ENCODE measurements at regions not wholly inside any gene's neighbourhood (a gene's known extent, or its start where the extent isn't known, plus 50 kb on each side); places are given as distances from the start of the nearest gene placed in this dataset.

DNA sequence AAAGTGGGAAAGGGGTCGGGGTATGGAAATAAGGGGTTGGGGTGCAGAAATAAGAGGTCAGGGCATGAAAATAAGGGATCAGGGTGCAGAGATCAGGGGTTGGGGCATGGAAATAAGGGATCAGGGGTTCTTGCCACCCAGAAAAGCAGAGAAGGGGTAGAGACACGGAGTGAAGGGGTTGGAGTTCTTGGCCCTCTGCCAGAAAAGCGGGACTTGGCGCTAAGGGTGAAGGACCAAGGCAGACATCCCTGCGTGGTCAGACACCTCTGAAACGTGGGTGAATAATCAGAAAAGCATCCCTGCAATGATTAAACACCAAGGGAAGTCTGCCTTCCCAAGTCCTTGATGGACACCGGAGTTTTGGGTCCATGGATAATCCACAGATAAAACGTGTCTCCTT, 1521.6 kb upstream of the SLC39A10 start:
- DNase-seq (ENCODE audit: low spot score in 2 of 2) = no peak
- peaks cover 7 to 13% of the 10 kb centered on the region in 2 donors for H3K9me3 Mint-ChIP-seq
- no peak for ATAC-seq
- H3K27ac Mint-ChIP-seq = no peak overlapping the region
- H3K36me3 Mint-ChIP-seq = peaks cover 0 to 8% of the 10 kb centered on the region in 2 donors

DNA sequence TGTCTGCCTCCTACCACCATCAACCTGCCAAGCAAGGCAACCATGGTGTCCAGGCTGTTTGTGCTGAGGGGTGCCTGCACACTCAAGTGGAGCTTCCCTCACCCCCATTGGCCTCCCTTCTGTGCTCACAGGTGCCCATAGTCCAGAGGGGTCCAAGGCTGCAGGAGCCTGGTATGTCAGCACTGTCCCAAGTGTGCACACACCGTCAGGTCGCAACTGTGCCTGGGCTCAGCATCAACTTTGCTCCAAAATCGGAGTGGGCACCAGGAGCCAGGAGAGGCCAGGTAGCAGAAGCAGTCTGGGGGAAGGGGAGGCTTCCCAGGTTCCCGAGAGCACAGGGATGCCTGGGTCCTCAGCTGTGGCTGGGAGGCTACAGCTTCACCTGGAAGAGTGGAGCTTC, 1528.2 kb upstream of the SLC39A10 start:
- Mint-ChIP-seq H3K27ac (no peak overlapping the region), H3K9me3 (peaks cover 3 to 5% of the 10 kb centered on the region in 2 donors), H3K36me3 (no peaks in the 10 kb centered on the region)
- ATAC-seq (no peak), DNase-seq (ENCODE audit: low spot score in 2 of 2) (no peak)

DNA sequence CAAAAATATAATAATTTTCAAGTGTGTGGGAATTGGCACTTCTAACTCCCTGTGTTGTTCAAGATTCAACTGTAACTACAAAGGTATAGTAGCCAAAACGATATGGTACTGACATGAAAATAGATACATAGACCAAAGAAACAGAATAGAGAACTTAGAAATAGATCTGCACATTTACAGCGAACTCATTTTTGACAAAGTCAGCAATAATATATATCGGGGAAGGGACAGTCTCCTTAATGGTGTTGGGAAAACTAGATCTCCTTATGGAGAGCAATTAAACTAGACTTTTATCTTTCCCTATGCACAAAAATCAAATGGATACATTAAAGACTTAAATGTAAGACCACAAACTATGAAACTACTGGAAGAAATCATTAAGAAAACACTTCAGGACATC, 1530.6 kb upstream of the SLC39A10 start:
- H3K9me3 Mint-ChIP-seq = peaks cover 3 to 5% of the 10 kb centered on the region in 2 donors
- no peak for DNase-seq (ENCODE audit: low spot score in 2 of 2)
- no peaks in the 10 kb centered on the region for H3K36me3 Mint-ChIP-seq
- H3K27ac Mint-ChIP-seq = no peak overlapping the region
- no peak for ATAC-seq

DNA sequence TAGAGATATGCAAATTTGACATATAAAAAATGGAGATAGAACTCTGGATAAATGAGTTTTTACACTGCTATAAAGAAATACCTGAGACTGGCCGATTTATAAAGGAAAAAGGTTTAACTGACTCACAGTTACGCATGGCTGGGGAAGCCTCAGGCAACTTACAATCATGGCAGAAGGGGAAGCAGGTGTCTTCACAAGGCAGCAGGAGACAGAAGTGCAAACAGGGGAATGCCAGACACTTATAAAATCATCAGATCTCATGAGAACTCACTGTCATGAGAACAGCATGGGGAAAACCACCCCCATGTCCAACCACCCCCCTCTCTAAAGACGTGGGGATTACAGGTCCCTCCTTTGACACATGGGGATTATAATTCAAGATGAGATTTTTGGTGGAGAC, 1540.2 kb upstream of the SLC39A10 start:
- Mint-ChIP-seq H3K36me3 (no peaks in the 10 kb centered on the region), H3K9me3 (peaks cover 0 to 5% of the 10 kb centered on the region in 2 donors), H3K27ac (no peak overlapping the region)
- DNase-seq (ENCODE audit: low spot score in 2 of 2) (no peak), ATAC-seq (no peak)

DNA sequence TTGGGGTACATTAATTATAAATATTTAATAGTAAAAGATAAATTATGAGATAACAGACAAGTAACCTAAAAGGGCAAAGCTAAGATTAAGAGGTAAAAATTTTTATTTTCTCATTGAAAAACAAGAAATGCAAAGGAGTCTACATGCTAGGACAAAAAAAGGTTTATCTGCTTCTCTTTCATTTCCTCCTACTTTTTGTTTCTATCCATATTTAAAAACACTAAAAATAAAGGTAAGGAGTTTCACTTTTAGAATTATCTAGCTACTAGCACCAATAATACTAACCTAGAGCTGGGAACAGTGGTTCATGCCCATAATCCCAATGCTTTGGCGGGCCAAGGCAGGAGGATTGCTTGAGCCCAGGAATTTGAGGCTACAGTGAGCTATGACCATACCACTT, 1551.7 kb upstream of the SLC39A10 start:
- H3K36me3 Mint-ChIP-seq = no peaks in the 10 kb centered on the region
- H3K9me3 Mint-ChIP-seq = no peaks in the 10 kb centered on the region
- H3K27ac Mint-ChIP-seq = no peak overlapping the region
- DNase-seq (ENCODE audit: low spot score in 2 of 2) (no peak), ATAC-seq (no peak)

DNA sequence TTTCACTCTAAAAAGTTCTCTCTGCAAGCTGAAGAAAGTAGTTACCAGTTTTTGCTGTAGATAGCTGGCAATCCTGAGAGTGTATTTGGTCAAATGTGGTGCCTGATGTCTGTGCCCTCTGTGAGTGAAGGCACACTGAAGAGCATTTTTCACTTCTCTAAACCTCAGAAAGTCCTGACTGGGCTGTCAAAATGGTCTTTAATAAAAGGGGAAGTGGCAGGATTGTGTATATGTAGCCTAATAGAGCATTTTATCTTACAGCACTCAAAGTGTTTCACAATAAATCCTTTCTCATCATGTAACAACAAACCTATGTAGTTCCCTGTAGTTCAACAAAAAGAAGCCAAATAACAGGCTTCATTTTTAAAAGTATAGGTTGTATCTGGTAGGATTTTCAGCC, 1552.3 kb upstream of the SLC39A10 start:
- H3K36me3 Mint-ChIP-seq = no peaks in the 10 kb centered on the region
- DNase-seq (ENCODE audit: low spot score in 2 of 2) = no peak
- no peaks in the 10 kb centered on the region for H3K9me3 Mint-ChIP-seq
- ATAC-seq = no peak
- no peak overlapping the region for H3K27ac Mint-ChIP-seq

DNA sequence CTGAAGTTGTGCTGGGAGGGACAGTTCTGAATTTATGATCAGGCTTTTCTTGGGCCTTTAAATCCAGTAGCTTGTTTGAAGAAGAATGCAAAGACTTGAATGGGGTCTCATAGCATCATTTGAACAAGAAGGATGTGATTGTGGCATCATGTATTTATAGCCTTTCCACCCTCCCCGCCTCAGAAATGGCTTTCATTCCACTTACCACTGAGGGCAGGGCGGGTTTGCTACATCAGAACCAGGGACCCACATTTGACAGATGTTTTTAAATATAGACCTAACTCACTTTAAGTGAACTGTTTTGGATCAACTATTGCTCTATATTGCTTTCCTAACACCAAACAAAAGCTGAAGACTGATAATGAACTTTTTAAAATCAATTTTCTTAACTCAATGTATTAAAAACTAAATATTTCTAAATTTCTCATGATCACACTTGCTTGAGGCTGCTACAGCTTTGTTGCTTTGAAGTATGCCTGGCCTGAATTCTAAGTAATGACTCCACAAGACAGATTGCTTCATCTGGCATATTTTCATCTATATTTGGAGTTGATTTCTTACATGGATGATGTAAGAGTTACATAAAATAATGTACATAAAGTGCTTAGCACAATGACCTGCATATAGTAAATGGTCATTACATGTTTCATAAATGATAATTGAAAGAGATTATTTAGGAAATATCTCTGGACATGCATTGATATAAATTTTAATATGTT, 1552.9 kb upstream of the SLC39A10 start:
- no peaks in the 10 kb centered on the region for H3K9me3 Mint-ChIP-seq
- DNase-seq (ENCODE audit: low spot score in 2 of 2) (no peak), ATAC-seq (no peak)
- H3K27ac Mint-ChIP-seq = no peak overlapping the region
- H3K36me3 Mint-ChIP-seq = no peaks in the 10 kb centered on the region

DNA sequence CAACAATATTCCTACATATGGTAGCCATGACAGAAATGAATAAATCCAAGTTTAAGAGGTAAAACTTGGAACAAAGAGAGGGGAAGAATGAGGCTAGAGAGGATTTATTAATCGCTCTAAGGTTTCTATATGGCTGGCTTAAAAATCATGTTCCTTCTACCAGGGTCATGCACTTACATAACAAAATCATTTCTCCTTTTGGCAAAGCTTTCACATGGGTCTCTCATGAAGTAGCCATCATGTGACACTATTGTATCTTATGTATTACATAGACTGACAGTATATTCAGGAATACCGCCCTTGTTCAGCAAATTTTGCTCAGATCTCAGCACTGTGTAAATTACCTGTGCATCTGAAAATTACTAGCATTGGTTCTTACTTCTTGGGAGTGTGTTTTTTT, 1554.5 kb upstream of the SLC39A10 start:
- Mint-ChIP-seq H3K36me3 (no peaks in the 10 kb centered on the region), H3K27ac (no peak overlapping the region), H3K9me3 (no peaks in the 10 kb centered on the region)
- DNase-seq (ENCODE audit: low spot score in 2 of 2) (no peak), ATAC-seq (no peak)

DNA sequence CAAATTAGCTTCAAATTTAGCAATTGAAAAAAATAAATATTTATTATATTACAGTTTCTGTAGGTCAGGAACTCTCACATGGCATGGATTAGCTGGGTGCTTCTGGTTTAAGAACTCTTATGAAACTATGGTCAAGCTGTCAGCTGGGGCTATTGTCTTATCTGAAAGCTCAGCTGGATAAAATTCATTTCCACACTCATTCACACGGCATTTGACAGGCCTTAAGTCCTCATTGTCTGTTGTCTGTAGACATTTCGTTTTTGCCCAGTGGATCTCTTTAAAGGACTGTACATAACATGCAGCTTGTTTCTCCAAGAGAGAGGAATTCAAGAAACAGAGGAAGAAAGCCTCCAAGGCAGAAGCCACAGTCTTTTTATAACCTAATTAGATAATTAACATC, 1556.8 kb upstream of the SLC39A10 start:
- Mint-ChIP-seq H3K9me3 (peaks cover 0 to 2% of the 10 kb centered on the region in 2 donors), H3K27ac (no peak overlapping the region), H3K36me3 (no peaks in the 10 kb centered on the region)
- ATAC-seq (no peak), DNase-seq (ENCODE audit: low spot score in 2 of 2) (no peak)

DNA sequence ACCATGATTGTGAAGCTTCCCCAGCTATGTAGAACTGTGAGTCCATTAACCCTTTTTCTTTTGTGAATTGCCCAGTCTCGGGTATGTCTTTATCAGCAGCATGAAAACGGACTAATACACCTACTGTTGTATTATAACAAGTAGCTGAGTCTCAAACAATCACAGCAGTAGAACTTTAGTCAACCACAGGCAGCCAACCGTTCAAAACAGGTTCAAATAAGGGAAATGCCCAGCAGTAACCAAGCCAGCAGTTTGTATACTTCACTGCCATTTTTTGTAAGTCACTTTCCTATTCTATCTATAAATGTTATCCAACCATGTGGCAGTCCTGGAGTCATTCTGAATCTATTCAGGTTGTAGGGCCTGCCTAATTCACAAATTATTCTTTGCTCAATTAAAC, 1560.6 kb upstream of the SLC39A10 start:
- no peak for ATAC-seq
- Mint-ChIP-seq H3K36me3 (no peaks in the 10 kb centered on the region), H3K9me3 (peaks cover 0 to 4% of the 10 kb centered on the region in 2 donors), H3K27ac (no peak overlapping the region)
- no peak for DNase-seq (ENCODE audit: low spot score in 2 of 2)

DNA sequence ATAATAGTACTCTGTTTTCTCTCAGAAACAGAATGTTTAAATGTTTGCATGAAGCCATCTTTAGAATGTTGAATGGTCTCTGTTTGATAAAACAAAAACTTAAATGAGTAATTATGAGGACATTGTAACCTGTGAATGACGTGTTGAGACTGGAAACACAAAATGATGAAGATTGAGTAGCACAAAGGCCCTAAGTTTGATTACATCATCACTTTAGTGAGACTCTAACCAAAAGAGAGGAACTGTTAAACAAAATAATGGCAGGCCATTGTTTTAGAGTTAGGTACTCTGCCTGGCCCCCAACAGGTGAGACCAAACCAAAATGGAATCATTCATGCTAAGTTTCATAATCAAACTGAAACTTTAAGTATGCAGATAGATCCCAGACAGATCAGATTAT, 1561.7 kb upstream of the SLC39A10 start:
- H3K36me3 Mint-ChIP-seq = no peaks in the 10 kb centered on the region
- peaks cover 0 to 4% of the 10 kb centered on the region in 2 donors for H3K9me3 Mint-ChIP-seq
- H3K27ac Mint-ChIP-seq = no peak overlapping the region
- ATAC-seq (no peak), DNase-seq (ENCODE audit: low spot score in 2 of 2) (no peak)

DNA sequence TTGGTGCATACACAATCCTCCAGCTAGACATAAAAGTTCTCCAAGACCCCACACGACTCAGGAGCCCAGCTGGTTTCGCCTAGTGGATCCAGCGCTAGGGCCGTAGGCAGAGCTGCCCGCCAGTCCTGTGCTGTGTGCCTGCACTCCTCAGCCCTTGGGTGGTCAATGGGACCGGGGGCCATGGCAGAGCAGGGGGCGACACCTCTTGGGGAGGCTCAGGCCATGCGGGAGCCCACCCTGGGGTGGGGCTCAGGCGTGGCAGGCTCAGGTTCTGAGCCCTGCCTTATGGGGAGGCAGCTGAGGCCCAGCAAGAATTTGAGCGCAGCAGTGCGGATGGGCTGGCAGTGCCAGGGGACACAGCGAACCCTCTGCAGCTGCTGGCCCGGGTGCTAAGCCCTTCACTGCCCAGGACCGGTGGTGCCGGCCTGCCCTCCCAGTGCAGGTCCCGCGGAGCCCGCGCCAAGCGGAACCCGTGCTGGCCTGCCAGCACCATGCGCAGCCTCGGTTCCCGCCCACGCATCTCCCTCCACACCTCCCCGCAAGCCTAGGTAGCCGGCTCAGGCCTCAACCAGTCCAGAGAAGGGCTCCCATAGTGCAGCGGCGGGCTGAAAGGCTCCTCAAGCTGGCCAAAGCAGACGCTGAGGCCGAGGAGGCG, 1566.6 kb upstream of the SLC39A10 start:
- Mint-ChIP-seq H3K27ac (no peak overlapping the region), H3K9me3 (peaks cover 0 to 3% of the 10 kb centered on the region in 2 donors), H3K36me3 (no peaks in the 10 kb centered on the region)
- ATAC-seq = no peak
- DNase-seq (ENCODE audit: low spot score in 2 of 2) = no peak

DNA sequence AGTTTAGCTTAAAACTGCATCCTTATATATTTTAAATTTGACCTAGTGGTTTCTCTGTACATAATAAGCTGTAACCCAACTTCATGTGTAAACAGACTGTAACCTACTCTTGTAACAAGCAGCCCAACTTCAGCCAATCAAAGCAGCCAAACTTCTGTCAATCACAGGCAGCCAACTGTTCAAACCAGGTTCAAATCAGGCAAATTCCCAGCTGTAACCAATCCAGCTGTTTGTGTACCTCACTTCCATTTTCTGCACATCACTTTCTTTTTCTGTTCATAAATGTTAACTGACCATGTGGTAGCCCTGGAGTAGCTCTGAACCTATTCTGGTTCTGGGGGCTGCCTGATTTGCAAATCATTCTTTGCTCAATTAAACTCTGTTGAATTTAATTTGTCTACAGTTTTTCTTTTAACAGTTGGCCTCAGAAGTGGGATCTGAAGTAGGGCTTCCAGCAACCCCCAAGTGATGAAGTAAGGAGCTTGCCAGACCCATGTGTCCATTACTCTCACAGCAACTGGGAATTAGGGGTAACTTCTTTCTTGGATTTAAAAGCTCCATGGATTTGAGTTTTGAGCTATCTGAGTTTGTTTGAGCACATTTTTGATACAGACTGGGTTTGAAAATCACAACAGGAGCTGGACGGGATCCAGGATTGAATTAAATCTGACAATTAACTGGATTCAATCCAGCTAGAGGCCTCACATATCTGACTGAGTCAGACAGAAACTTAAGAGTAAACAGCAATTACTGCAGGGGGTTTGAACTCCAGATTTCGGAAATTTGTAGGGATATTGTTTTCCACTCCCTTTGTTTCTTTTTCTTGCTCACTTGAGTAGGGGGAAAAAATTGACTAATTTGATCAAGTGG, 1569.7 kb upstream of the SLC39A10 start:
- ATAC-seq (no peak), DNase-seq (ENCODE audit: low spot score in 2 of 2) (no peak)
- no peak overlapping the region for H3K27ac Mint-ChIP-seq
- no peaks in the 10 kb centered on the region for H3K9me3 Mint-ChIP-seq
- no peaks in the 10 kb centered on the region for H3K36me3 Mint-ChIP-seq

DNA sequence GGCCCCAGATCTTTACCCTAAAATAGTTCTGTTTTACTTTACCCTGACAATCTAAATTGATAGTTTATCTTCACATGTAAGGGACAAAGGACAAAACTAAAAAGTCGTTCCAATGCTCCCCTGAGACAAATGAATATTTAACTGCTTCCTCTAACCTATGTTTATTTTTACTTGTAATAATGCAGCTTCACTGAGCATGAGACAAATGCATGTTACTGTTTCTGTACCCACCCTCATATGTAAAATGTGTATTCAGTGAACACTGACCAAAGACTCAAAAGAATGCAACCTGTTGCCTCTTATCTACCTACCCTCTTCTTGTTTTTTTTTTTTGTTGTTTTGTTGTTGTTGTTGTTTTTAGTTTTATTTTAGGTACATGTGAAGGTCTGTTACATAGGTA, 1570.9 kb upstream of the SLC39A10 start:
- DNase-seq (ENCODE audit: low spot score in 2 of 2) (no peak), ATAC-seq (no peak)
- Mint-ChIP-seq H3K36me3 (no peaks in the 10 kb centered on the region), H3K9me3 (no peaks in the 10 kb centered on the region), H3K27ac (no peak overlapping the region)

DNA sequence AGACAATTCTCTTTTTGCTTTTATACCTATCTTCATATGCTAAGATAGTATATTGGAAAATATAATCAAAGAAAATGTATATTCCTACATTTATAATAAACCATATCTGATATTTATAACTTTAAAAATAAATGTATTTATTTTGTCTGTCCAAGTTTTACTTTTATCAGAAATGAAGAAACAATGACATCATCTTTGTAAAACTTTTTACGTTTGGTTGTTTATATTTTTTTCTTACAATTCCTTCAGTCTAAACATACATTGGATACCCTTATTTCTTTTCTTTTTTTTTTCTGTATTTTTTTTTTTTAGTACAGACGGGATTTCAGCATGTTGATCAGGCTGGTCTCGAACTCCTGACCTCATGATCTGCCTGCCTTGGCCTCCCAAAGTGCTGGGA, 1577.0 kb upstream of the SLC39A10 start:
- no peak for DNase-seq (ENCODE audit: low spot score in 2 of 2)
- no peaks in the 10 kb centered on the region for H3K36me3 Mint-ChIP-seq
- no peaks in the 10 kb centered on the region for H3K9me3 Mint-ChIP-seq

DNA sequence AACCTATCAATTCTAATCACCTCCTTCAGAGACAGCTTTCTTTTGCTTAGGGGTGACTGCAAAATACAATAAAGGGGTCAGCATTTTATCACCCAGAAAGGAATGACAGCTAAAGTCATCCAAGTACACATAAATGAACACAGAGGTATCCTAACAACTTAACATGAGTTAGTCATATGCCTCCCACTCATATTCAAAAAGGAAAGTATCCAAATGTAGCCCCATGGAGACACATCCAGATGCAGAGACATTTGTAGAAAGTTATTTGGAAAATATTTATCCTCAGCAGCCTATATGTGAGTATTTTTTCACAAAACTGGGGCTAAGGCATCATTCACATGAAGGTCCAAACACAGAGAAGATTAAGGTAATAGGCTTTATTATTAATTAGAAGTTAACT, 1579.7 kb upstream of the SLC39A10 start:
- no peak overlapping the region for H3K27ac Mint-ChIP-seq
- H3K9me3 Mint-ChIP-seq = peaks cover 6% of the 10 kb centered on the region in 2 donors

More for the DNA sequence above, 1577.0 kb upstream of the SLC39A10 start:
- ATAC-seq = no peak
- no peak overlapping the region for H3K27ac Mint-ChIP-seq

DNA sequence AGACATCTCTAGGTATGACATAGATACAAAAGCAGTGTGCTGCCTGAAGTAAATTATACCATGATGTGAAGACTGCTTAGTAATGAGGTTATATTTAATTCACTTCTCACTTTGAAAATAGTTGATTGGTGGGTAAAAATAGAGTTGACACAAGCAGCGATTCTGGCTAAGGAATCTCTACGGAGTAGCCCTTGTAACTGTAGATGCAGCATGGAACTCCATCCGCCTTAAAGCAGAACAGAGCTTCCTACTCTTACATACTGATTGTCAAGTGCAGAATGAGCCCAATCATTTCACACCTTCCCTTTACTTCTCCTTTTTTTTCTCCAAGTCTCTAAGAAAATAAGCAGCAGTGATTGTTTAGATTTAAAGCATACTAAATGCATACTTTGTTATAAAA, 1594.6 kb upstream of the SLC39A10 start:
- Mint-ChIP-seq H3K27ac (no peak overlapping the region), H3K9me3 (peaks cover 0 to 9% of the 10 kb centered on the region in 2 donors), H3K36me3 (no peaks in the 10 kb centered on the region)
- no peak for DNase-seq (ENCODE audit: low spot score in 2 of 2)
- ATAC-seq = no peak

More for the DNA sequence above, 1579.7 kb upstream of the SLC39A10 start:
- DNase-seq (ENCODE audit: low spot score in 2 of 2) (no peak), ATAC-seq (no peak)
- H3K36me3 Mint-ChIP-seq = no peaks in the 10 kb centered on the region
